Neural progenitor cell (in vitro differentiated cells): ENCODE measurements at regions not wholly inside any gene's neighbourhood (a gene's known extent, or its start where the extent isn't known, plus 50 kb on each side); places are given as distances from the start of the nearest gene placed in this dataset.
A peak's percentile ranks its signal among the peaks of the same experiment; 100 is the strongest.

Experiments
- DNase-seq: peaks from one replicate; pipeline ENCODE4 v3.0.0-alpha.2; 2016; ENCODE audit warnings: low spot score
- H2AFZ ChIP-seq: fragments of 200-600 bp; sonication (generic); replicated peaks from 2 replicates; pipeline ENCODE4 v1.6.1; 2016; ENCODE audit warnings: antibody characterized with exemption
- H3F3A ChIP-seq: fragments of 200-600 bp; sonication (generic); 2 replicates; pipeline ENCODE4 v1.6.1; 2016; ENCODE audit warnings: antibody characterized with exemption, low read depth
- H3K27ac ChIP-seq: fragments of 200-600 bp; sonication (generic); 2 replicates; pipeline ENCODE4 v1.5.1; 2016; ENCODE audit warnings: mild to moderate bottlenecking
- H3K27me3 ChIP-seq: fragments of 200-600 bp; sonication (generic); 2 replicates; pipeline ENCODE4 v1.6.1; 2016; ENCODE audit warnings: mild to moderate bottlenecking, moderate library complexity
- H3K36me3 ChIP-seq: fragments of 200-600 bp; sonication (generic); 2 replicates; pipeline ENCODE4 v1.5.1; 2016
- H3K4me1 ChIP-seq: fragments of 200-600 bp; sonication (generic); 2 replicates; pipeline ENCODE4 v1.6.1; 2016; ENCODE audit warnings: mixed run types
- H3K4me2 ChIP-seq: fragments of 200-600 bp; sonication (generic); 2 replicates; pipeline ENCODE4 v1.6.1; 2016
- H3K4me3 ChIP-seq: fragments of 200-600 bp; sonication (generic); 2 replicates; pipeline ENCODE4 v1.5.1; 2016
- H3K79me2 ChIP-seq: fragments of 200-600 bp; sonication (generic); 2 replicates; pipeline ENCODE4 v1.6.1; 2016; ENCODE audit warnings: low read depth
- H3K9ac ChIP-seq: fragments of 200-600 bp; sonication (generic); 2 replicates; pipeline ENCODE4 v1.6.1; 2016
- H3K9me3 ChIP-seq: fragments of 200-600 bp; sonication (generic); 2 replicates; pipeline ENCODE4 v1.5.1; 2016; ENCODE audit warnings: low read depth
- H4K20me1 ChIP-seq: fragments of 200-600 bp; sonication (generic); 2 replicates; pipeline ENCODE4 v1.6.1; 2016; ENCODE audit warnings: low read depth
- H3K27ac Mint-ChIP-seq: 3 replicates; pipeline ENCODE4 v1.8.0; 2021; ENCODE audit warnings: mixed read lengths
- H3K27me3 Mint-ChIP-seq: 2 replicates; pipeline ENCODE4 v1.8.0; 2022; ENCODE audit warnings: low read depth, mild to moderate bottlenecking, inconsistent platforms, moderate library complexity, mixed read lengths; ENCODE audit not compliant: insufficient read depth
- H3K36me3 Mint-ChIP-seq: 3 replicates; pipeline ENCODE4 v1.8.0; 2021; ENCODE audit warnings: mixed read lengths
- H3K4me1 Mint-ChIP-seq: 3 replicates; pipeline ENCODE4 v1.8.0; 2021; ENCODE audit warnings: mixed read lengths
- H3K4me3 Mint-ChIP-seq: 3 replicates; pipeline ENCODE4 v1.8.0; 2021; ENCODE audit warnings: mild to moderate bottlenecking, moderate library complexity, mixed read lengths
- H3K9me3 Mint-ChIP-seq: 3 replicates; pipeline ENCODE4 v1.8.0; 2020; ENCODE audit warnings: mixed read lengths
- CTCF ChIP-seq: fragments of 200-600 bp; sonication (generic); IDR thresholded peaks from 2 replicates; pipeline ENCODE4 v1.5.1; 2017; ENCODE audit warnings: antibody characterized with exemption, mild to moderate bottlenecking
- EZH2 ChIP-seq: fragments of 200-600 bp; sonication (generic); IDR thresholded peaks from 2 replicates; pipeline ENCODE4 v1.6.1; 2017; ENCODE audit warnings: antibody characterized with exemption, mild to moderate bottlenecking, moderate library complexity
- EZH2phosphoT487 ChIP-seq: fragments of 200-600 bp; sonication (generic); IDR thresholded peaks from 2 replicates; pipeline ENCODE4 v1.6.1; 2017; ENCODE audit warnings: antibody characterized with exemption

GRCh38 chr2:236866542-236867340 lies 218.9 kb upstream of the COPS8 start:
- DNase-seq, result no peak
- no peak overlapping the region for H3K4me2 ChIP-seq
- no peak overlapping the region for H3K9ac ChIP-seq
- H3K36me3 ChIP-seq, result no peaks in the 10 kb centered on the region
- peaks cover 24% of the 10 kb centered on the region for H3K4me1 Mint-ChIP-seq
- H3K4me3 ChIP-seq, result no peak overlapping the region
- H3K27ac Mint-ChIP-seq, result no peak overlapping the region
- no peaks in the 10 kb centered on the region for H3K79me2 ChIP-seq
- no peaks in the 10 kb centered on the region for H3F3A ChIP-seq
- peaks cover 24% of the 10 kb centered on the region for H3K9me3 Mint-ChIP-seq
- H4K20me1 ChIP-seq, result no peaks in the 10 kb centered on the region
- H2AFZ ChIP-seq, result no peak overlapping the region
- no peak for TF ChIP-seq CTCF
- no peak for TF ChIP-seq EZH2phosphoT487
- TF ChIP-seq EZH2, result no peak
- H3K27ac ChIP-seq, result no peak overlapping the region
- peaks cover 6% of the 10 kb centered on the region for H3K36me3 Mint-ChIP-seq
- no peak overlapping the region for H3K4me3 Mint-ChIP-seq
- H3K27me3 ChIP-seq, result no peaks in the 10 kb centered on the region
- H3K27me3 Mint-ChIP-seq, result peaks cover 6% of the 10 kb centered on the region
- peaks cover 4% of the 10 kb centered on the region for H3K9me3 ChIP-seq
- H3K4me1 ChIP-seq, result no peaks in the 10 kb centered on the region

- peaks cover 4% of the 10 kb centered on the region for H3K9me3 ChIP-seq
- peak overlapping the region; percentile 22 for H3K27ac Mint-ChIP-seq
- no peak overlapping the region for H3K4me2 ChIP-seq
- H2AFZ ChIP-seq, result no peak overlapping the region
- H3K4me1 Mint-ChIP-seq, result peaks cover 17% of the 10 kb centered on the region
- H3K36me3 ChIP-seq, result no peaks in the 10 kb centered on the region
- H3K27me3 Mint-ChIP-seq, result peaks cover 6% of the 10 kb centered on the region
- H3K9me3 Mint-ChIP-seq, result peaks cover 24% of the 10 kb centered on the region
- no peak overlapping the region for H3K9ac ChIP-seq
- no peak for DNase-seq
- H3K4me1 ChIP-seq, result no peaks in the 10 kb centered on the region
- no peak for TF ChIP-seq EZH2
- TF ChIP-seq EZH2phosphoT487, result no peak
- no peak for TF ChIP-seq CTCF
- no peak overlapping the region for H3K4me3 ChIP-seq
- H3K79me2 ChIP-seq, result no peaks in the 10 kb centered on the region
- H3F3A ChIP-seq, result no peaks in the 10 kb centered on the region
- no peak overlapping the region for H3K4me3 Mint-ChIP-seq
- H3K27me3 ChIP-seq, result no peaks in the 10 kb centered on the region
- H4K20me1 ChIP-seq, result no peaks in the 10 kb centered on the region
- peaks cover 6% of the 10 kb centered on the region for H3K36me3 Mint-ChIP-seq
- no peak overlapping the region for H3K27ac ChIP-seq
Measured at GRCh38 chr2:236867441-236868260, 218.0 kb upstream of the COPS8 start.

DNA sequence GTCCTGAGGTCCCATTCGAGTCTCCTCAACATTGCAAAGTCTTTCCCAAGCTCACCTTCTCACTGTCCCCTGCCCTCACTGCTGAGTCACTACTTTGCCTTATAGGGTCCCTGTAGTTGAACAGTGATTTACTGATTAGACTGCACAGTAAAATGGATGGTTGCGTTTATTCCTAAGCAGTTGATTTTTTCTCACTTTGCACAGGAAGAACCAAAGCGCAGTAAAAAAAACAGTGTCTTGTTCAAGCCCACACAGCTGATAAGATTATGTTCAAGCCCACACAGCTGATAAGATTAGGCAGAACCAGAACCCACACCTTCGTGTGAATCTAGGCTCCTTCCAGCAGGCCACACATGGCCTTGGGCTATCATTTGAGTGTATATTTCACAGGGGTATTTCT lies 215.3 kb upstream of the COPS8 start:
- H3K4me3 Mint-ChIP-seq, result no peak overlapping the region
- no peak overlapping the region for H2AFZ ChIP-seq
- peaks cover 2% of the 10 kb centered on the region for H3K36me3 Mint-ChIP-seq
- H4K20me1 ChIP-seq, result no peaks in the 10 kb centered on the region
- no peaks in the 10 kb centered on the region for H3K9me3 ChIP-seq
- H3K4me2 ChIP-seq, result no peak overlapping the region
- no peak overlapping the region for H3K9ac ChIP-seq
- no peak for TF ChIP-seq EZH2
- TF ChIP-seq EZH2phosphoT487, result no peak
- no peak for TF ChIP-seq CTCF
- H3K4me1 ChIP-seq, result no peaks in the 10 kb centered on the region
- H3K9me3 Mint-ChIP-seq, result peaks cover 8% of the 10 kb centered on the region
- no peak overlapping the region for H3K4me3 ChIP-seq
- H3K27me3 Mint-ChIP-seq, result peaks cover 2% of the 10 kb centered on the region
- DNase-seq, result no peak
- H3K27ac Mint-ChIP-seq, result no peak overlapping the region
- no peaks in the 10 kb centered on the region for H3K36me3 ChIP-seq
- no peaks in the 10 kb centered on the region for H3F3A ChIP-seq
- H3K4me1 Mint-ChIP-seq, result peaks cover 22% of the 10 kb centered on the region
- no peak overlapping the region for H3K27ac ChIP-seq
- H3K79me2 ChIP-seq, result no peaks in the 10 kb centered on the region
- H3K27me3 ChIP-seq, result no peaks in the 10 kb centered on the region
